ENCODE measurements at regions not wholly inside any gene's neighbourhood (a gene's known extent, or its start where the extent isn't known, plus 50 kb on each side); places are given as distances from the start of the nearest gene placed in this dataset.

DNA sequence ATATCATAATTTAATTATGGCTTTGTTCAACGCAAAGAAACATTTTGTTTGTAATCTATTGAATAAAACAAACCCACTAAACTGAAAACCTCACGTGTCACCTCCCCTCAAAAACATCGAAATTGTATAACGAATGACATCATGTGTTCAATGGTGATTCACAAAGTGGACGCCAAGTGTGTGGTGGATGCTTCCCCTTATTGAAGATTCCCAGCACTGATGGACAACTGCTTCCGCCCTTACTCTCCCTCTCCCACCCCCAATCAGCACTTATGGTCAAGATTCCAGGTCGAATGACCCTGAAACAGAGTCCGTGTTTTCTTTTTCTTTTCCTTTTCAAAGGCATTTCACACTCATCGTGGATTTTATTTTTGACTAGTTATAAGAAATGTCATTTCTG, 383.0 kb upstream of the SMIM21 start:
- no peak for TF ChIP-seq POLR2A (IDR thresholded peaks at IDR 0.05; ENCODE audit: low read length)
- no peak for TF ChIP-seq GATA1 (IDR thresholded peaks at IDR 0.05; ENCODE audit: low read depth, low read length)
